ENCODE measurements at regions not wholly inside any gene's neighbourhood (a gene's known extent, or its start where the extent isn't known, plus 50 kb on each side); places are given as distances from the start of the nearest gene placed in this dataset.

DNA sequence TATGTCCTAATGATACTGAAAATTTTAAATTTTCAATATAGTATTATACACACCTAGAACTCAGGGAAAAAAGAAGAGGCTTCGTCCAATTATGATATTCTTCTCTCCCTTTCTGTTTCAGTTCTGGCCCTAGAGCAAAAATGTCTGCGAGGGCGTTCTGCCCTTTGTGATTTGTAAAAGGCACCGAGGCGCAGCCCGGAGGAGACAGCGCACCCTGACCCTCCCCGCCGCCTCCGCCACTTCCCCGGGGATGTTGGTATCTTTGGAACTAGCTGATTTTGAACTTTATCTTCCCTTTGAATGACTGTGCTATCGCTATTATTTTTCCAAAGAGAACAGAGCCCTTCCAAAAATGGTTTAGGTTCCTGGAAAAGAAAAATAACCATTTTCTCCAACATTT, 173.2 kb upstream of the FAM9B start:
- TF ChIP-seq, protein P1, sequence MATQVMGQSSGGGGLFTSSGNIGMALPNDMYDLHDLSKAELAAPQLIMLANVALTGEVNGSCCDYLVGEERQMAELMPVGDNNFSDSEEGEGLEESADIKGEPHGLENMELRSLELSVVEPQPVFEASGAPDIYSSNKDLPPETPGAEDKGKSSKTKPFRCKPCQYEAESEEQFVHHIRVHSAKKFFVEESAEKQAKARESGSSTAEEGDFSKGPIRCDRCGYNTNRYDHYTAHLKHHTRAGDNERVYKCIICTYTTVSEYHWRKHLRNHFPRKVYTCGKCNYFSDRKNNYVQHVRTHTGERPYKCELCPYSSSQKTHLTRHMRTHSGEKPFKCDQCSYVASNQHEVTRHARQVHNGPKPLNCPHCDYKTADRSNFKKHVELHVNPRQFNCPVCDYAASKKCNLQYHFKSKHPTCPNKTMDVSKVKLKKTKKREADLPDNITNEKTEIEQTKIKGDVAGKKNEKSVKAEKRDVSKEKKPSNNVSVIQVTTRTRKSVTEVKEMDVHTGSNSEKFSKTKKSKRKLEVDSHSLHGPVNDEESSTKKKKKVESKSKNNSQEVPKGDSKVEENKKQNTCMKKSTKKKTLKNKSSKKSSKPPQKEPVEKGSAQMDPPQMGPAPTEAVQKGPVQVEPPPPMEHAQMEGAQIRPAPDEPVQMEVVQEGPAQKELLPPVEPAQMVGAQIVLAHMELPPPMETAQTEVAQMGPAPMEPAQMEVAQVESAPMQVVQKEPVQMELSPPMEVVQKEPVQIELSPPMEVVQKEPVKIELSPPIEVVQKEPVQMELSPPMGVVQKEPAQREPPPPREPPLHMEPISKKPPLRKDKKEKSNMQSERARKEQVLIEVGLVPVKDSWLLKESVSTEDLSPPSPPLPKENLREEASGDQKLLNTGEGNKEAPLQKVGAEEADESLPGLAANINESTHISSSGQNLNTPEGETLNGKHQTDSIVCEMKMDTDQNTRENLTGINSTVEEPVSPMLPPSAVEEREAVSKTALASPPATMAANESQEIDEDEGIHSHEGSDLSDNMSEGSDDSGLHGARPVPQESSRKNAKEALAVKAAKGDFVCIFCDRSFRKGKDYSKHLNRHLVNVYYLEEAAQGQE (IDR thresholded peaks at IDR 0.05; ENCODE audit: insufficient read depth in 1 of 2, low read depth in 2 of 2, low read length in 2 of 2): no peak
- TF ChIP-seq POLR2AphosphoS5 (IDR thresholded peaks at IDR 0.05; ENCODE audit: low read depth, low read length) (no peak), SIN3A (IDR thresholded peaks at IDR 0.05; ENCODE audit: borderline replicate concordance, insufficient read depth, low read length) (no peak), FOXP2 (optimal IDR thresholded peaks at IDR 0.05; ENCODE audit: borderline replicate concordance, extremely low read depth, extremely low read length, insufficient read depth) (no peak), TAF1 (IDR thresholded peaks at IDR 0.05; ENCODE audit: borderline replicate concordance, insufficient read depth, low read length) (no peak)
